Endothelial cell of umbilical vein (primary cell): ENCODE measurements at regions not wholly inside any gene's neighbourhood (a gene's known extent, or its start where the extent isn't known, plus 50 kb on each side); places are given as distances from the start of the nearest gene placed in this dataset.

Experiments
- BruUV-seq: library from RNA; stranded (reverse); fragments of 400-500 nt; replicated peaks from 2 replicates; lab custom pipeline; 2021; lab: Mats Ljungman, UMichigan
- CTCF ChIA-PET: fragments of 300-600, 350-600 bp; sonication (Branson Sonifier 250); formaldehyde crosslinking; loops from one replicate; lab custom pipeline; 2021; ENCODE audit warnings: antibody characterized with exemption, inconsistent platforms; lab: Charles Lee
- POLR2A ChIA-PET: fragments of 300-600, 350-600 bp; sonication (Branson Sonifier 250); formaldehyde crosslinking; loops from one replicate; lab custom pipeline; 2021; ENCODE audit warnings: antibody characterized with exemption, inconsistent platforms; lab: Charles Lee
- DNase-seq: peaks from one replicate; pipeline ENCODE4 v3.0.0-alpha.2; 2011; ENCODE audit warnings: low read depth, low spot score
- FAIRE-seq: peaks from 2 replicates; lab custom pipeline; 2011; peaks lifted over from hg19 to GRCh38; lab: Jason Lieb, UNC
- H2AFZ ChIP-seq: 2 replicates; pipeline ENCODE4 v1.6.0; 2012; ENCODE audit warnings: low read depth, low read length, control low read depth, inconsistent platforms
- H3K27ac ChIP-seq: 2 replicates; pipeline ENCODE4 v1.5.1; 2011; ENCODE audit warnings: low read depth, mild to moderate bottlenecking, control low read depth, low read length, moderate library complexity; ENCODE audit not compliant: insufficient read depth
- H3K27me3 ChIP-seq, 2 experiments: 2 replicates each; pipeline versions ENCODE4 v1.6.0 to v1.6.1; 2011; ENCODE audit warnings: low read length in 2 of 2, mixed read lengths in 1 of 2; ENCODE audit not compliant: control insufficient read depth in 2 of 2, insufficient read depth in 2 of 2
- H3K36me3 ChIP-seq, 2 experiments: 2 replicates in 1 of 2; 3 replicates in 1 of 2; pipeline ENCODE4 v1.5.1; 2011; ENCODE audit warnings: low read length in 2 of 2, mild to moderate bottlenecking in 1 of 2, moderate library complexity in 1 of 2; ENCODE audit not compliant: control insufficient read depth in 2 of 2, insufficient read depth in 2 of 2; ENCODE audit errors: extremely low read depth in 1 of 2
- H3K4me1 ChIP-seq: 3 replicates; pipeline ENCODE4 v1.5.1; 2011; ENCODE audit warnings: mild to moderate bottlenecking, low read length; ENCODE audit not compliant: control insufficient read depth, insufficient read depth; ENCODE audit errors: extremely low read depth
- H3K4me2 ChIP-seq: 2 replicates; pipeline ENCODE4 v1.6.1; 2011; ENCODE audit warnings: low read length, control low read depth, mixed read lengths; ENCODE audit not compliant: insufficient read depth
- H3K4me3 ChIP-seq, 3 experiments: fragments of 200-600 bp in 1 of 3; sonication (generic), shearing (Covaris generic) in 1 of 3; replicated peaks in 1 of 3; 2 replicates each; pipeline ENCODE4 v1.5.1; 2011 to 2016; ENCODE audit warnings: control low read depth in 3 of 3, low read length in 3 of 3, mild to moderate bottlenecking in 2 of 3, inconsistent platforms in 1 of 3, low read depth in 1 of 3, moderate library complexity in 1 of 3; ENCODE audit not compliant: insufficient read depth in 1 of 3
- H3K79me2 ChIP-seq: 2 replicates; pipeline ENCODE4 v1.6.0; 2012; ENCODE audit warnings: low read length, inconsistent platforms; ENCODE audit not compliant: control insufficient read depth, insufficient read depth
- H3K9ac ChIP-seq: replicated peaks from 2 replicates; pipeline ENCODE3; 2011; ENCODE audit warnings: low read length, control low read depth; ENCODE audit not compliant: insufficient read depth; ENCODE audit errors: extremely low read depth
- H3K9me1 ChIP-seq: replicated peaks from 3 replicates; pipeline ENCODE4 v1.6.0; 2011; ENCODE audit warnings: mild to moderate bottlenecking, low read length; ENCODE audit not compliant: control insufficient read depth, insufficient read depth; ENCODE audit errors: extremely low read depth
- H3K9me3 ChIP-seq: replicated peaks from 2 replicates; pipeline ENCODE4 v1.5.1; 2012; ENCODE audit warnings: low read length, inconsistent platforms; ENCODE audit not compliant: control insufficient read depth, insufficient read depth
- H4K20me1 ChIP-seq: replicated peaks from 2 replicates; pipeline ENCODE3; 2011; ENCODE audit warnings: mild to moderate bottlenecking, low read length; ENCODE audit not compliant: control insufficient read depth, insufficient read depth; ENCODE audit errors: extremely low read depth
- EZH2 ChIP-seq: IDR thresholded peaks from 2 replicates; pipeline ENCODE4 v1.6.1; 2012; ENCODE audit warnings: borderline replicate concordance, low read depth, mild to moderate bottlenecking, moderate library complexity, low read length, inconsistent platforms; ENCODE audit not compliant: severe bottlenecking
- GATA2 ChIP-seq: IDR thresholded peaks from 2 replicates; pipeline ENCODE4 v1.7.0; 2011; ENCODE audit warnings: low read depth, mild to moderate bottlenecking, moderate library complexity, mixed read lengths, low read length; ENCODE audit not compliant: insufficient read length, insufficient read depth
- MYC ChIP-seq: IDR thresholded peaks from one replicate; pipeline ENCODE4 v1.6.1; 2011; ENCODE audit warnings: mild to moderate bottlenecking, low read depth, low read length
- POLR2A ChIP-seq: IDR thresholded peaks from 2 replicates; pipeline ENCODE4 v1.6.1; 2012; ENCODE audit warnings: low read depth, mild to moderate bottlenecking, control low read depth, low read length
- POLR2AphosphoS5 ChIP-seq: IDR thresholded peaks from 2 replicates; pipeline ENCODE4 v1.6.1; 2012; ENCODE audit warnings: low read depth, mild to moderate bottlenecking, control low read depth, low read length, moderate library complexity; ENCODE audit not compliant: insufficient read depth
- dilution Hi-C: fragments of 300-500 bp; cut with MboI; formaldehyde crosslinking; loops from one replicate; pipeline ENCODE4 v1.15.0; 2019; ENCODE audit warnings: low sequenced_read_pairs; ENCODE audit not compliant: extremely low pct_ligation_motif_present
- intact Hi-C: fragments of 100-400 bp; cut with micrococcal nuclease; formaldehyde crosslinking; loops from one replicate; pipeline ENCODE4 v1.10.0; 2022
- TF ChIP-seq, protein P1 (sequence below), 2 donors: IDR thresholded peaks; 1 replicate in 1 of 2; 2 replicates in 1 of 2; pipeline ENCODE4 v1.5.1; 2011; ENCODE audit warnings: low read length in 2 of 2, mild to moderate bottlenecking in 2 of 2, moderate library complexity in 2 of 2, control low read depth in 1 of 2, inconsistent platforms in 1 of 2, low read depth in 1 of 2; ENCODE audit not compliant: insufficient read depth in 1 of 2; ENCODE audit errors: extremely low read depth in 1 of 2

DNA sequence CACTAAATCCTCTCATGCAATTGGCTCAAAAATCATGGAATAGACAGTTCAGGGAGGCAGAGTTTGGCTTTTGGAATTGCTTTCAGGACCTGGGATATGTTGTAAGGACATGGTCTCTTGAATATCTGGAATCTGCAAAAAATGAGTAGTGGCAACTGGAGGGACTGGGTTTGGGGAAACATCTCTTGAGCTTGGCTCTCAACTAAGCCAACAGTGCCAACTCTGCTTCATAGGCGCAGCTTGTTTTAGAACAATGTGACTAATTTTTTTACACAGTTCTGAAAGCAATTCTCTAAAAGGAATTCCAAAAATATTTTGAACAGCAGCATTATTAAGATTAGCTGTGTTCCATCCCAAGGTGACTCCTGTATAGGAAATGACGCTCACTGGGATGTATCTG is 121.5 kb upstream of the DPP6 start:
- H3K27me3 ChIP-seq, result no peaks in the 10 kb centered on the region
- peaks cover 7% of the 10 kb centered on the region for H3K9me3 ChIP-seq
- DNase-seq, result no peak
- H3K4me1 ChIP-seq, result no peaks in the 10 kb centered on the region
- ChIA-PET POLR2A (no interaction called here), CTCF (no interaction called here)
- no TSS peak for BruUV-seq
- H3K79me2 ChIP-seq, result no peaks in the 10 kb centered on the region
- no peak overlapping the region for H3K4me3 ChIP-seq
- H4K20me1 ChIP-seq, result no peaks in the 10 kb centered on the region
- dilution Hi-C loops, result no loop called here
- no peak for FAIRE-seq
- H3K4me2 ChIP-seq, result no peak overlapping the region
- intact Hi-C loops, result no loop called here
- H3K9ac ChIP-seq, result no peak overlapping the region
- no peak overlapping the region for H3K27ac ChIP-seq
- H3K9me1 ChIP-seq, result no peaks in the 10 kb centered on the region
- H2AFZ ChIP-seq, result no peak overlapping the region
- TF ChIP-seq GATA2, result no peak
- TF ChIP-seq, protein P1, sequence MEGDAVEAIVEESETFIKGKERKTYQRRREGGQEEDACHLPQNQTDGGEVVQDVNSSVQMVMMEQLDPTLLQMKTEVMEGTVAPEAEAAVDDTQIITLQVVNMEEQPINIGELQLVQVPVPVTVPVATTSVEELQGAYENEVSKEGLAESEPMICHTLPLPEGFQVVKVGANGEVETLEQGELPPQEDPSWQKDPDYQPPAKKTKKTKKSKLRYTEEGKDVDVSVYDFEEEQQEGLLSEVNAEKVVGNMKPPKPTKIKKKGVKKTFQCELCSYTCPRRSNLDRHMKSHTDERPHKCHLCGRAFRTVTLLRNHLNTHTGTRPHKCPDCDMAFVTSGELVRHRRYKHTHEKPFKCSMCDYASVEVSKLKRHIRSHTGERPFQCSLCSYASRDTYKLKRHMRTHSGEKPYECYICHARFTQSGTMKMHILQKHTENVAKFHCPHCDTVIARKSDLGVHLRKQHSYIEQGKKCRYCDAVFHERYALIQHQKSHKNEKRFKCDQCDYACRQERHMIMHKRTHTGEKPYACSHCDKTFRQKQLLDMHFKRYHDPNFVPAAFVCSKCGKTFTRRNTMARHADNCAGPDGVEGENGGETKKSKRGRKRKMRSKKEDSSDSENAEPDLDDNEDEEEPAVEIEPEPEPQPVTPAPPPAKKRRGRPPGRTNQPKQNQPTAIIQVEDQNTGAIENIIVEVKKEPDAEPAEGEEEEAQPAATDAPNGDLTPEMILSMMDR (IDR thresholded peaks at IDR 0.05; ENCODE audit: extremely low read depth in 1 of 2, insufficient read depth in 1 of 2, low read depth in 1 of 2, low read length in 2 of 2), result no peak
- no peak for TF ChIP-seq POLR2AphosphoS5
- no peak for TF ChIP-seq MYC
- TF ChIP-seq EZH2, result no peak
- no peak for TF ChIP-seq POLR2A
- H3K36me3 ChIP-seq, result no peaks in the 10 kb centered on the region

DNA sequence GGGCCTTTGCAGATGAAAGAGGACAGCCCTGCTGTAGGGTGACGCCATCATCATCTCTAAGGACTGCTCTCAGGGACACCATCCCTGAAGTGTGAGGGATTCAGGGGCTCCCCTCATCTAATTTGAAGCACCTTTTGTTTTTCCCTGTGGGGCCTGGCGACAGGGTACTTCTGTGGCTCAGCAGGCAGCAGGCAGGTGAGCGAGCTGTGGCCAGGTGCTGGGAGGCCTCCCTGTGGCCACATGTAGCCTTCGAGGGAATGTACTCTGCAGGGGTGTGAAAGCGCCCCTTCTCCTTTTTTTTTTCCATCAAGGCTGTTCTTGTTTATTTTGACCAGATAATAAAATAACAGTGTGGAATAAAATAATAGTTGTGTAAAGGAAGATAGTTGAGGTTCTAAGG is 118.2 kb upstream of the DPP6 start:
- Histone ChIP-seq H3K9ac (no peak overlapping the region), H3K4me3 (no peak overlapping the region), H3K79me2 (no peaks in the 10 kb centered on the region), H3K27me3 (no peaks in the 10 kb centered on the region), H3K4me2 (no peak overlapping the region), H3K9me3 (peaks cover 9% of the 10 kb centered on the region), H3K27ac (no peak overlapping the region), H3K9me1 (no peaks in the 10 kb centered on the region), H3K36me3 (no peaks in the 10 kb centered on the region), H2AFZ (no peak overlapping the region), H4K20me1 (no peaks in the 10 kb centered on the region), H3K4me1 (no peaks in the 10 kb centered on the region)
- TF ChIP-seq POLR2AphosphoS5, result no peak
- TF ChIP-seq EZH2, result no peak
- TF ChIP-seq POLR2A, result no peak
- intact Hi-C loops (no loop called here), dilution Hi-C loops (no loop called here)
- DNase-seq, result no peak
- POLR2A ChIA-PET, result no interaction called here
- no peak for FAIRE-seq
- BruUV-seq, result no TSS peak
- CTCF ChIA-PET, result no interaction called here
